ENCODE measurements at regions not wholly inside any gene's neighbourhood (a gene's known extent, or its start where the extent isn't known, plus 50 kb on each side); places are given as distances from the start of the nearest gene placed in this dataset.

GRCh38 chr2:15846626-15847025, 93.7 kb upstream of the MYCN start:
- no peaks in the 10 kb centered on the region for H3K4me1 ChIP-seq (ENCODE audit: control insufficient read depth, insufficient read depth, low read length)
- ChIA-PET CTCF (interaction anchor here (1.2 kb wide), 1 partner anchor 20 kb away, joined by 3 read pairs; no protein-coding TSS in a partner anchor), POLR2A (no interaction called here)
- no peaks in the 10 kb centered on the region for H3K9me3 ChIP-seq (ENCODE audit: control insufficient read depth, insufficient read depth, low read depth, low read length)
- H3K27ac ChIP-seq (ENCODE audit: extremely low read depth, low read depth, low read length): no peak overlapping the region
- no peaks in the 10 kb centered on the region for H3K36me3 ChIP-seq (ENCODE audit: control insufficient read depth in 2 of 2, insufficient read depth in 1 of 2, low read length in 2 of 2)
- TF ChIP-seq ZNF248 (tag by site-specific recombination; IDR thresholded peaks at IDR 0.05): no peak
- no peak overlapping the region for H3K4me3 ChIP-seq (ENCODE audit: low read depth, low read length)

- no peaks in the 10 kb centered on the region for H3K36me3 ChIP-seq (ENCODE audit: control insufficient read depth in 2 of 2, insufficient read depth in 1 of 2, low read length in 2 of 2)
- CTCF ChIA-PET: no interaction called here
- TF ChIP-seq ATF2 (tag by site-specific recombination; IDR thresholded peaks at IDR 0.05; ENCODE audit: low read depth) (no peak), ZBTB17 (tag by site-specific recombination; IDR thresholded peaks at IDR 0.05) (no peak), SALL2 (tag by site-specific recombination; IDR thresholded peaks at IDR 0.05; ENCODE audit: borderline replicate concordance) (no peak), HOXD13 (CRISPR knock-in tag; IDR thresholded peaks at IDR 0.05; ENCODE audit: borderline replicate concordance) (no peak), ZNF426 (tag by site-specific recombination; IDR thresholded peaks at IDR 0.05) (no peak), KLF1 (tag by site-specific recombination; IDR thresholded peaks at IDR 0.05) (no peak), ZNF514 (tag by site-specific recombination; IDR thresholded peaks at IDR 0.05) (no peak), PRDM4 (tag by site-specific recombination; IDR thresholded peaks at IDR 0.05) (no peak), ZNF324 (tag by site-specific recombination; IDR thresholded peaks at IDR 0.05) (no peak), ZXDB (tag by site-specific recombination; IDR thresholded peaks at IDR 0.05) (no peak), ZBTB21 (tag by site-specific recombination; IDR thresholded peaks at IDR 0.05) (no peak), ZNF266 (tag by site-specific recombination; IDR thresholded peaks at IDR 0.05; ENCODE audit: low read depth) (no peak), GFI1B (tag by site-specific recombination; IDR thresholded peaks at IDR 0.05) (no peak)
- H3K9me3 ChIP-seq (ENCODE audit: control insufficient read depth, insufficient read depth, low read depth, low read length): no peaks in the 10 kb centered on the region
- POLR2A ChIA-PET: no interaction called here
- H3K4me1 ChIP-seq (ENCODE audit: control insufficient read depth, insufficient read depth, low read length): no peaks in the 10 kb centered on the region
- no peak overlapping the region for H3K27ac ChIP-seq (ENCODE audit: extremely low read depth, low read depth, low read length)
- no peak overlapping the region for H3K4me3 ChIP-seq (ENCODE audit: low read depth, low read length)
These were observed 89.8 kb upstream of the MYCN start for GRCh38 chr2:15850534-15850933.

GRCh38 chr2:15851076-15851693, 89.2 kb upstream of the MYCN start:
- Histone ChIP-seq H3K4me3 (ENCODE audit: low read depth, low read length) (no peak overlapping the region), H3K9me3 (ENCODE audit: control insufficient read depth, insufficient read depth, low read depth, low read length) (no peaks in the 10 kb centered on the region), H3K4me1 (ENCODE audit: control insufficient read depth, insufficient read depth, low read length) (no peaks in the 10 kb centered on the region), H3K36me3 (ENCODE audit: control insufficient read depth in 2 of 2, insufficient read depth in 1 of 2, low read length in 2 of 2) (no peaks in the 10 kb centered on the region), H3K27ac (ENCODE audit: extremely low read depth, low read depth, low read length) (no peak overlapping the region)
- POLR2A ChIA-PET: no interaction called here
- CTCF ChIA-PET: no interaction called here
- TF ChIP-seq ZNF398 (tag by site-specific recombination; IDR thresholded peaks at IDR 0.05) (no peak), IKZF3 (tag by site-specific recombination; IDR thresholded peaks at IDR 0.05) (no peak), ZNF639 (tag by site-specific recombination; IDR thresholded peaks at IDR 0.05) (no peak), ZNF488 (tag by site-specific recombination; IDR thresholded peaks at IDR 0.05) (no peak), GLIS1 (tag by site-specific recombination; IDR thresholded peaks at IDR 0.05) (no peak), REST (tag by site-specific recombination; IDR thresholded peaks at IDR 0.05) (no peak)
